Mucosa of gallbladder (tissue), 1 donor: ENCODE measurements at regions not wholly inside any gene's neighbourhood (a gene's known extent, or its start where the extent isn't known, plus 50 kb on each side); places are given as distances from the start of the nearest gene placed in this dataset.
A peak's percentile ranks its signal among the peaks of the same experiment; 100 is the strongest.
"Not testable (repeated sequence)": the region's sequence is repeated elsewhere in the genome, so short reads cannot be mapped to it uniquely, and the experiment has no call there.

Source experiments
- DNase-seq: peaks from one replicate; pipeline ENCODE4 v3.0.0-alpha.2; 2020; ENCODE audit warnings: low spot score
- donor health status: DM: no; HTN: no; CAD: no.

- no peak for DNase-seq
Measured at GRCh38 chr12:115898670-115899069, 378.8 kb downstream of the MED13L start.

DNA sequence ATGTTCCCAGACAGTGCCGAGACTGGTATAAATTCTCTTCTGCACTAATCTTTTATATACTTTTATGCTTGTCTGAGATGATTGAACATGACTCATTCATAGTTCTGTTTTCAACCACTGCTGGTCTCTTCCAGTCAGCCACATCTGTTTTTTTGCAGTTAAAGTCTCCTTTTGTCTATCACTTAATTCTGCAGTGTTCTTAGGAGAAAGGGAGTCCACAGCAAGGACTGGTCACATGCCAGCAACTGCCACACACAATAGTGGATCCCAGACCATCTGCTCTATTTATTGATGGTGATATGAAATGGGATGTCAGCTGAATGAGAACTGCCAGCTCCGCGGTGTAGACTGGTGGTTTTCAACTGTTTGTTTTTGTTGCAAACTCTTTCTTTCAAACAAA is 379.8 kb downstream of the MED13L start:
- DNase-seq: no peak

- no peak for DNase-seq
Measured at GRCh38 chr12:115895247-115895646, 382.2 kb downstream of the MED13L start.

GRCh38 chr12:115891556-115892164 is 385.8 kb downstream of the MED13L start:
- DNase-seq: no peak

GRCh38 chr12:115886666-115887065 is 390.8 kb downstream of the MED13L start:
- DNase-seq: no peak

DNA sequence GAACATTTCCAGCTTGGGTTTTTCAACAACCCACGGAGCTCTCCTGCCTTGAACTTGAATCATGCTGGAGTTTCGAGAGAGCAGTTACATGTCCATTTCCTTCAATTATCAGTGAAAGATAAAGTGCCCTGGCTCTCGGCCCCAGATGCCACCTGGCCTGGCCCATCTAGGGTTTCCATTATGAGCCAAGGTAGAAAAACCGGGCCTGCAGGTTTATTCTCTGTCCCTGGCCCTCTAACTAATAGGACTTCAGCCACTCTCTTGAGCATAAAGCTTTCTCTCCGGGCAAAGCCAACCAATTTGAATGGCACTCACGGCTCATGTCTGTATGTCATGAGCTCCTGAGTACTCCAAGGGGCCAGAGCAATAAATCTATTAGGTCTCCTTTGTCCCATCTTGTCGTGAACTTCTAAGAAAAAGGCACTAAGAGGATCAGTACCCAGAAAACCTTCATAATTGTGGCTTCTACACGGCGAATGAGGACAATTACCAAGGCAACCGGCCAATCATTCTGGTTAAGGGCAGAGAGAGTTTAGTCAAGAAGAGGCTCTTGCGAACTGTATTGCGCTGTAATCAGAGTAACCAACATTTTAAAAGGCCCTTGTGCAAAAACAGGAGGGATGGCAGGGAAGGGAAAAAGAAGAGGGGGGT is 392.3 kb downstream of the MED13L start:
- no peak for DNase-seq

DNA sequence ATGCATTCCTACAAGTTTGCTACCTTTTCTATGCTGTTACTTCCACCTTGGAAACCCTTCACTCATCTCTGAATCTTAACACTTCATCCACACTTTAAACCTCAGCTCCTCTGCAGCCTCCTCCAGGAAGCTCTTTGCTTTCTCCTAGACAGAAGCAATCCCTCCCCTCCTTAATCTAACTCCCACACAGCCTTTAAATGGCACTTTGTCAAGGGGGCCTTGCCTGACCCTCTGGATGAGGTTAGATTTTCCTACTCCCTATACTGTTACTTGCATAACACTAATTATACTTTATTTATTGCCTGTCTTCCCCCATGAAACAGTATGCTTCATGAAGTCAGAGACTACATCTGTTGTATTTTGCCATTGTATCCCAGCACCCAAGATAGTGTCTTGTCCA is 394.6 kb downstream of the MED13L start:
- no peak for DNase-seq

- no peak for DNase-seq
Measured at GRCh38 chr12:115880238-115880637, 397.3 kb downstream of the MED13L start.

DNA sequence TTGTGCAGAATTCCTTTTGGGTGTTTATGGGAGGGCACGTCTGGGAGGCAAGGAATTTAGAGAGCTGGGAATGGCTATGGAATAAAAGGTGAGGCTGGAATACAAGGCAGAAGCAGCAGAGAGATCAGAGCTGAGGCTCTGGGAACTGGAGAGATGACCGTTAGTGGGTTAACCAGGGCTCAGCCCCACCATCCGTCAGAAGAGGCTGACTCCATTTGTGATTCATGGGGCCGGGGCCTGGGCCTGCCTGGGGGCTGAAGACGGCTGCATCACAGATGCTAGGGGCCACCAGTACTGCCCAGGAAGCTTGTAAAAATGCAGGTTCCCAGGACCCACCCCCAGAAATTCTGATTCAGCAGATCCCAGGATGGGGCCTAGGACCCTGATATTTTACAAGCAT is 398.1 kb downstream of the MED13L start:
- no peak for DNase-seq

DNA sequence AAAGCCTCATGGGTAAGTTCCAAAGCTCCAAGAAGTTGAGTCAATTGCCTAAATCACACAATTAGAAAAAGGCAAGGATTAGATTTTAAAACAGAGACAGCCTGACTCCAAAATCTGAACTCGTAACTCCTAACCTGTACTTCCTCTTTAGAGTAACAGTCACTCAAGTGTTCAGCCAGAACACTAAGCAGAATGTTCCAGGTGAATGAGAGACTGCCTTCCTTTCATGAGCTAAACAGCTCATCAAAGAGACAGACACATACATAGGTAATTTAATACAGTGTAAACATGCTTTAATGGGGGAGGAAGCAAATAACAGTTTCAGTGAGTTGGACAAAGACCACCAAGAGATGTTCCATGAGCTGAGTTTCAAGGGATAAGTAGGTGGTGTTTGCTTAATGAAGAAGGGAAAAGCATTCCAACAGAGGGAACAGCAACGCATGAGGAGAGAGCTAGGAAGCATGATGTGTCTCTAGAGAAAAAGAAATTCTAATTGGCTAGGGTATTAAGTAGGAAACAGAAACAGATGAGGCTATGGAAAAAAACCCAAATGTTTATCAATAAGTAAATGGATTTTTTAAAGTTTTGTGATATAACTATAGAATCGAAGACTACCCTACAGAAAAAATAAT is 403.9 kb downstream of the MED13L start:
- DNase-seq: no peak

- peak; percentile 88 for DNase-seq
Measured at GRCh38 chr12:115872919-115873357, 404.6 kb downstream of the MED13L start.

GRCh38 chr12:115872212-115872611 is 405.3 kb downstream of the MED13L start:
- no peak for DNase-seq

DNA sequence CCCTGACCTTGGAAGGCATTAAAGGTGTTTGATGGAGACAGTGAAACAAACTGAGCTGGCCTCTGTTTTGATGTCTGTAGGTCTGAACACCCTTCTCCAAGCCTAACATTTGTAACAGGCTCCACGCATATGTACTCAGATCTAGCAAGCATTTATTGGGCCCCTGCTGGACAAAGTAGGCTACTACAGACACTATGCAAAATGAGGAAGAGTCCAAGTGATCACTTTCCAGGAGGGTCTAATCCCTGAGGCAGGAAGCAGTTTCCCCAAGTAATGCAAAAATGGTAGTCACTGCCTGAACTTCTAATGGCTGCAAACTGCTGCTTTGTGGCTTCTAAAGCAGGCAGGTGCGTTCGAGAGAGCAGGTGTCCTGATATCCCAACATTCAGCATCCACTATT is 405.8 kb downstream of the MED13L start:
- DNase-seq: no peak

GRCh38 chr12:115870510-115870909 is 407.0 kb downstream of the MED13L start:
- DNase-seq: no peak

GRCh38 chr12:115870021-115870420 is 407.5 kb downstream of the MED13L start:
- no peak for DNase-seq

DNA sequence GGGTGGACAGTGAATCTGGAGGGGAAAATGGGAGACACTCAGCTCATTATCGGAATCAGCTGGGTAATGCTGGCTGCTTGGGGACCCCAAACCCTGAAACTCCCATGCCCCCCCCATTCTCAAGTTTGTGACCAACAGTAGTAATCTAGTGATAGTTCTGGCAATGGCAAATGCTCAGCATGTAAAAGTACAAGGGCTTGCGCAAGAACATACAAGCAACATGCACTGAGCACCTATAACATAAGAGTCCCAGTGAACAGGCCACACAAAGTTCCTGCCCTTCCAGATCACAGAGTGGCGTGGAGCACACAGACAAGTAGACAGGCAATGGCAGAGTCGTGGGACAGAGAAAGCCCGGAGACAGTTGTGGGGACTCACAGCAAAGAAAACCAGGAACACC is 407.9 kb downstream of the MED13L start:
- no peak for DNase-seq

DNA sequence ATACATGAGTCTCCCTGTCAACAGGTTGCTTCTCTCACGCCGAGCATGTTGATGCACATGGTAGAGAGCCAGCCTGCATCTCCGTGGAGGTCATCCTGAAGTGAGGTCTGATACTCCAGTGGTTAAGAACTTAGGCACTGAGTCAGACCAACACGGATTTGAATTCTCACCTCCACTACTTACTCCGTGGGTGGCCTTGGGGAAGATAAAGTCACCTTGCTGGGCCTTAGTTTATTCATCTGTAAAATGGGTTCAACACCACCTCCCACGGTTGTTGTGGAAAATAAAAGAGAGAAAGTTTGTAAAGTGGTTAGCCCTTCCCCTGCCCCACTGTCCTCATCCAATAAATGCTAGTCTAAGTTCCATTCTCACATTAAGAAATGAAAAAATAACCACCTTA is 408.9 kb downstream of the MED13L start:
- no peak for DNase-seq

DNA sequence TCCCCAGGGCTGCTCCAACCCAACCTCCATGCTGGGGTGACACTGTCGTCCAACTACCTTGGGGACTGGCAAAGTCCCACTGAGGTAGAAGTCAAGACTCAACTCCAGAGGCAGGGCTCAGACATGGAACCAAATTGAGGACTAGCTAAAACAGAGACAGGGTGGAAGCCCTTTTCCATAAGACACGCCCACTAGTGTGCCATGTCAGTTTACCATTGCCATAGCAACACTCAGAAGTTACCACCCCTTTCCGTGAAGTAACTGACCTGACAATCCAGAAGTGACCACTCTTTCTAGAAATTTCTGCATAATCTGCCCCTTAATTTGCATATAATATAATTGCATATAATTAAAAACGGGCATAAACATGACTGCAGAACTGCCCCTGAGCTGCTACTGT is 409.6 kb downstream of the MED13L start:
- no peak for DNase-seq

GRCh38 chr12:115866909-115867525 is 410.5 kb downstream of the MED13L start:
- DNase-seq: no peak

GRCh38 chr12:115866281-115866680 is 411.2 kb downstream of the MED13L start:
- not testable (repeated sequence) for DNase-seq

GRCh38 chr12:115864396-115864795 is 413.1 kb downstream of the MED13L start:
- DNase-seq: no peak

DNA sequence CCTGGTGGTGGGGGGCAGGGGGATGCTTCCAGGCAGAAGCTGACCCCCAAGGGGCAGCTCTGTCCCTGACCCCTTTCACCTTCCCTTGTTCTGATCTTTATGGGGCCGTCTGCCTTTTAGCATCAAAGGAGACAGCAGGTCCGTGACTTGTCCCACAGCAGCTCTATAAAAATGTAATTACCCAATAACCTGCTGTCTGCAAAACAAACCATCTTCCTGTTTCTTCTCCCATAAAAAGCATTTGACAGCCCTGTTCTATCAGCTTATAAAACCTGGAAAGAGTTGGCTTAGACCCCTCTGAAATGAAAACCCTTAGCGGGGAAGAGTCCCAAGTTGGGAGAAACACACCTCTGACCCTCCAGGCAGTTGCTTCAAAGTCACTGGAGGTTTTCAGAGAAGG is 416.9 kb downstream of the MED13L start:
- no peak for DNase-seq

GRCh38 chr12:115859231-115859630 is 418.3 kb downstream of the MED13L start:
- no peak for DNase-seq
